Endothelial cell of umbilical vein (primary cell): ENCODE measurements at regions not wholly inside any gene's neighbourhood (a gene's known extent, or its start where the extent isn't known, plus 50 kb on each side); places are given as distances from the start of the nearest gene placed in this dataset.

Experiments
- BruUV-seq: library from RNA; stranded (reverse); fragments of 400-500 nt; replicated peaks from 2 replicates; lab custom pipeline; 2021; lab: Mats Ljungman, UMichigan
- CTCF ChIA-PET: fragments of 300-600, 350-600 bp; sonication (Branson Sonifier 250); formaldehyde crosslinking; loops from one replicate; lab custom pipeline; 2021; ENCODE audit warnings: antibody characterized with exemption, inconsistent platforms; lab: Charles Lee
- POLR2A ChIA-PET: fragments of 300-600, 350-600 bp; sonication (Branson Sonifier 250); formaldehyde crosslinking; loops from one replicate; lab custom pipeline; 2021; ENCODE audit warnings: antibody characterized with exemption, inconsistent platforms; lab: Charles Lee
- DNase-seq: peaks from one replicate; pipeline ENCODE4 v3.0.0-alpha.2; 2011; ENCODE audit warnings: low read depth, low spot score
- FAIRE-seq: peaks from 2 replicates; lab custom pipeline; 2011; peaks lifted over from hg19 to GRCh38; lab: Jason Lieb, UNC
- H2AFZ ChIP-seq: 2 replicates; pipeline ENCODE4 v1.6.0; 2012; ENCODE audit warnings: low read depth, low read length, control low read depth, inconsistent platforms
- H3K27ac ChIP-seq: 2 replicates; pipeline ENCODE4 v1.5.1; 2011; ENCODE audit warnings: low read depth, mild to moderate bottlenecking, control low read depth, low read length, moderate library complexity; ENCODE audit not compliant: insufficient read depth
- H3K27me3 ChIP-seq, 2 experiments: 2 replicates each; pipeline versions ENCODE4 v1.6.0 to v1.6.1; 2011; ENCODE audit warnings: low read length in 2 of 2, mixed read lengths in 1 of 2; ENCODE audit not compliant: control insufficient read depth in 2 of 2, insufficient read depth in 2 of 2
- H3K36me3 ChIP-seq, 2 experiments: 2 replicates in 1 of 2; 3 replicates in 1 of 2; pipeline ENCODE4 v1.5.1; 2011; ENCODE audit warnings: low read length in 2 of 2, mild to moderate bottlenecking in 1 of 2, moderate library complexity in 1 of 2; ENCODE audit not compliant: control insufficient read depth in 2 of 2, insufficient read depth in 2 of 2; ENCODE audit errors: extremely low read depth in 1 of 2
- H3K4me1 ChIP-seq: 3 replicates; pipeline ENCODE4 v1.5.1; 2011; ENCODE audit warnings: mild to moderate bottlenecking, low read length; ENCODE audit not compliant: control insufficient read depth, insufficient read depth; ENCODE audit errors: extremely low read depth
- H3K4me2 ChIP-seq: 2 replicates; pipeline ENCODE4 v1.6.1; 2011; ENCODE audit warnings: low read length, control low read depth, mixed read lengths; ENCODE audit not compliant: insufficient read depth
- H3K4me3 ChIP-seq, 3 experiments: fragments of 200-600 bp in 1 of 3; sonication (generic), shearing (Covaris generic) in 1 of 3; replicated peaks in 1 of 3; 2 replicates each; pipeline ENCODE4 v1.5.1; 2011 to 2016; ENCODE audit warnings: control low read depth in 3 of 3, low read length in 3 of 3, mild to moderate bottlenecking in 2 of 3, inconsistent platforms in 1 of 3, low read depth in 1 of 3, moderate library complexity in 1 of 3; ENCODE audit not compliant: insufficient read depth in 1 of 3
- H3K79me2 ChIP-seq: 2 replicates; pipeline ENCODE4 v1.6.0; 2012; ENCODE audit warnings: low read length, inconsistent platforms; ENCODE audit not compliant: control insufficient read depth, insufficient read depth
- H3K9ac ChIP-seq: replicated peaks from 2 replicates; pipeline ENCODE3; 2011; ENCODE audit warnings: low read length, control low read depth; ENCODE audit not compliant: insufficient read depth; ENCODE audit errors: extremely low read depth
- H3K9me1 ChIP-seq: replicated peaks from 3 replicates; pipeline ENCODE4 v1.6.0; 2011; ENCODE audit warnings: mild to moderate bottlenecking, low read length; ENCODE audit not compliant: control insufficient read depth, insufficient read depth; ENCODE audit errors: extremely low read depth
- H3K9me3 ChIP-seq: replicated peaks from 2 replicates; pipeline ENCODE4 v1.5.1; 2012; ENCODE audit warnings: low read length, inconsistent platforms; ENCODE audit not compliant: control insufficient read depth, insufficient read depth
- H4K20me1 ChIP-seq: replicated peaks from 2 replicates; pipeline ENCODE3; 2011; ENCODE audit warnings: mild to moderate bottlenecking, low read length; ENCODE audit not compliant: control insufficient read depth, insufficient read depth; ENCODE audit errors: extremely low read depth
- CTCF ChIP-seq, 2 donors: IDR thresholded peaks; 1 replicate in 1 of 2; 2 replicates in 1 of 2; pipeline ENCODE4 v1.5.1; 2011; ENCODE audit warnings: low read length in 2 of 2, mild to moderate bottlenecking in 2 of 2, moderate library complexity in 2 of 2, control low read depth in 1 of 2, inconsistent platforms in 1 of 2, low read depth in 1 of 2; ENCODE audit not compliant: insufficient read depth in 1 of 2; ENCODE audit errors: extremely low read depth in 1 of 2
- EZH2 ChIP-seq: IDR thresholded peaks from 2 replicates; pipeline ENCODE4 v1.6.1; 2012; ENCODE audit warnings: borderline replicate concordance, low read depth, mild to moderate bottlenecking, moderate library complexity, low read length, inconsistent platforms; ENCODE audit not compliant: severe bottlenecking
- FOS ChIP-seq: IDR thresholded peaks from 2 replicates; pipeline ENCODE4 v1.6.1; 2011; ENCODE audit warnings: mild to moderate bottlenecking, low read length, moderate library complexity, borderline replicate concordance; ENCODE audit not compliant: insufficient read depth
- GATA2 ChIP-seq: IDR thresholded peaks from 2 replicates; pipeline ENCODE4 v1.7.0; 2011; ENCODE audit warnings: low read depth, mild to moderate bottlenecking, moderate library complexity, mixed read lengths, low read length; ENCODE audit not compliant: insufficient read length, insufficient read depth
- JUN ChIP-seq: IDR thresholded peaks from 2 replicates; pipeline ENCODE4 v1.6.1; 2011; ENCODE audit warnings: borderline replicate concordance, low read depth; ENCODE audit not compliant: insufficient read length, insufficient read depth
- MYC ChIP-seq: IDR thresholded peaks from one replicate; pipeline ENCODE4 v1.6.1; 2011; ENCODE audit warnings: mild to moderate bottlenecking, low read depth, low read length
- POLR2A ChIP-seq: IDR thresholded peaks from 2 replicates; pipeline ENCODE4 v1.6.1; 2012; ENCODE audit warnings: low read depth, mild to moderate bottlenecking, control low read depth, low read length
- POLR2AphosphoS5 ChIP-seq: IDR thresholded peaks from 2 replicates; pipeline ENCODE4 v1.6.1; 2012; ENCODE audit warnings: low read depth, mild to moderate bottlenecking, control low read depth, low read length, moderate library complexity; ENCODE audit not compliant: insufficient read depth
- dilution Hi-C: fragments of 300-500 bp; cut with MboI; formaldehyde crosslinking; loops from one replicate; pipeline ENCODE4 v1.15.0; 2019; ENCODE audit warnings: low sequenced_read_pairs; ENCODE audit not compliant: extremely low pct_ligation_motif_present
- intact Hi-C: fragments of 100-400 bp; cut with micrococcal nuclease; formaldehyde crosslinking; loops from one replicate; pipeline ENCODE4 v1.10.0; 2022
- TF ChIP-seq, protein P1 (sequence below): IDR thresholded peaks from 2 replicates; pipeline ENCODE4 v1.6.1; 2011; ENCODE audit not compliant: insufficient read depth, insufficient read length

- no peaks in the 10 kb centered on the region for H3K36me3 ChIP-seq
- dilution Hi-C loops (no loop called here), intact Hi-C loops (no loop called here)
- H3K4me3 ChIP-seq: no peak overlapping the region
- H3K9ac ChIP-seq: no peak overlapping the region
- no peaks in the 10 kb centered on the region for H3K27me3 ChIP-seq
- CTCF ChIA-PET: no interaction called here
- DNase-seq (no peak), FAIRE-seq (no peak)
- no peaks in the 10 kb centered on the region for H4K20me1 ChIP-seq
- no peaks in the 10 kb centered on the region for H3K4me1 ChIP-seq
- POLR2A ChIA-PET: no interaction called here
- no peak overlapping the region for H3K27ac ChIP-seq
- H3K9me1 ChIP-seq: no peaks in the 10 kb centered on the region
- H3K79me2 ChIP-seq: no peaks in the 10 kb centered on the region
- H3K4me2 ChIP-seq: no peak overlapping the region
- BruUV-seq: no TSS peak
- H2AFZ ChIP-seq: no peak overlapping the region
- TF ChIP-seq CTCF (IDR thresholded peaks at IDR 0.05; ENCODE audit: extremely low read depth in 1 of 2, insufficient read depth in 1 of 2, low read depth in 1 of 2, low read length in 2 of 2): no peak
- no peak for TF ChIP-seq FOS
- TF ChIP-seq GATA2: no peak
- TF ChIP-seq, protein P1, sequence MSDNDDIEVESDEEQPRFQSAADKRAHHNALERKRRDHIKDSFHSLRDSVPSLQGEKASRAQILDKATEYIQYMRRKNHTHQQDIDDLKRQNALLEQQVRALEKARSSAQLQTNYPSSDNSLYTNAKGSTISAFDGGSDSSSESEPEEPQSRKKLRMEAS: no peak
- TF ChIP-seq EZH2: no peak
- TF ChIP-seq POLR2AphosphoS5: no peak
- no peak for TF ChIP-seq MYC
- TF ChIP-seq JUN: no peak
- TF ChIP-seq POLR2A: no peak
- peaks cover 4% of the 10 kb centered on the region for H3K9me3 ChIP-seq
Observed at GRCh38 chr3:55241098-55241497, 246.0 kb downstream of the WNT5A start.
